Ovary (tissue), 7 donors: ENCODE measurements at regions not wholly inside any gene's neighbourhood (a gene's known extent, or its start where the extent isn't known, plus 50 kb on each side); places are given as distances from the start of the nearest gene placed in this dataset.

Experiments used
- DNase-seq, 5 donors: peaks; one replicate each; pipeline ENCODE4 v3.0.0-alpha.2; 2019 to 2020
- H3K27ac ChIP-seq, 2 donors: fragments of 200-600 bp; one replicate each; pipeline versions ENCODE4 v1.5.1 to v1.8.0; 2019 to 2022
- H3K27me3 ChIP-seq: fragments of 200-600 bp; one replicate; pipeline ENCODE4 v1.8.0; 2022
- H3K36me3 ChIP-seq: fragments of 200-600 bp; sonication (generic); one replicate; pipeline ENCODE4 v1.5.1; 2019
- H3K4me1 ChIP-seq: one replicate; pipeline ENCODE4 v1.8.1; 2013; ENCODE audit warnings: mild to moderate bottlenecking, moderate library complexity; ENCODE audit not compliant: insufficient read depth
- H3K4me3 ChIP-seq: fragments of 200-600 bp; sonication (generic); one replicate; pipeline ENCODE4 v1.5.1; 2017
- H3K9me3 ChIP-seq, 2 donors: fragments of 200-600 bp in 1 of 2; sonication (generic) in 1 of 2; one replicate each; pipeline versions ENCODE4 v1.5.1 to v1.8.1; 2013 to 2019; ENCODE audit warnings: mild to moderate bottlenecking in 1 of 2, moderate library complexity in 1 of 2
- EP300 ChIP-seq: sonication (generic); formaldehyde crosslinking; IDR thresholded peaks from one replicate; pipeline ENCODE4 v1.6.1; 2017; ENCODE audit warnings: antibody characterized with exemption
- POLR2A ChIP-seq: fragments of 450-650 bp; IDR thresholded peaks from one replicate; pipeline ENCODE4 v1.6.1; 2017; ENCODE audit warnings: antibody characterized with exemption, mild to moderate bottlenecking, moderate library complexity
- WGBS, 3 donors: extraction: QIAGEN DNeasy Blood & Tissue Kit in 1 of 3; methylation state at CpG; one replicate each; pipeline versions ENCODE4 v1.1.5 to v1.1.7; 2013 to 2017; 5-methylcytosine and 5-hydroxymethylcytosine counted together
- intact Hi-C, 4 donors: fragments of 100-400 bp; cut with DNase I; formaldehyde crosslinking; loops; one replicate each; pipeline versions ENCODE4 v1.11.0 to v1.15.1; 2022 to 2023
- TF ChIP-seq, protein P1 (sequence below), 3 donors: fragments of 450-650 bp in 2 of 3; fragments of 200-600 bp in 1 of 3; IDR thresholded peaks; one replicate each; pipeline versions ENCODE4 v1.5.1 to v1.8.0; 2016 to 2022; ENCODE audit warnings: antibody characterized with exemption in 3 of 3, mild to moderate bottlenecking in 1 of 3
- donor health status: DM: no; HTN: no; CAD: no; lungs with moderate emphysema.
- donor health status: DM: no; HTN: no; CAD: no.
- donor health status: Bipolar disorder and iron deficiency.
- donor health status: DM: no; HTN: no; CAD: no.
- donor health status: DM: yes; HTN: yes; CAD: no.

DNA sequence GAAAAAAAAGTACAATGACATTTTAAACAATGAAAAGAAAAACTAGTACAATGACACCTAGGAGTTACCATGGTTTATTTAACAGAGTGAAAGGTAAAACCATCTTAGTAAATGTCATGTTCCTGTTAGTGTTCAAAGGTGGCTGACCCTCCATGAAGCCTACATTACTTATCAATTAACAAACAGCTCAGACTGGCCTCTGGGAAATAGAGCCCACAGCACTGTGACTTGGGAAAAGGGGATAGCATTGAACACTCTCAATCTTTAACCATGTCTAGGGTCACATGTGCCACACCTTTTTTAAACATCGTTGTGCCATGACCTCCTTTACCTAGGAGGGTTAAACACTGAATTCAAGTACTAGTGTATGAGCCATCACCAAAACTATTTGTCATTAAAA is 106.3 kb upstream of the SOX5 start:
- Histone ChIP-seq H3K36me3 (no peaks in the 10 kb centered on the region), H3K27me3 (no peaks in the 10 kb centered on the region), H3K4me1 (no peaks in the 10 kb centered on the region), H3K9me3 (no peaks in the 10 kb centered on the region), H3K4me3 (no peak overlapping the region), H3K27ac (no peak overlapping the region)
- intact Hi-C loops, result no loop called here
- 88 to 91% (median 89%) methylated on average over 1 of the region's 1 CpG for WGBS, 3 donors
- no peak for DNase-seq
- TF ChIP-seq EP300 (no peak), POLR2A (no peak)
- TF ChIP-seq, protein P1, sequence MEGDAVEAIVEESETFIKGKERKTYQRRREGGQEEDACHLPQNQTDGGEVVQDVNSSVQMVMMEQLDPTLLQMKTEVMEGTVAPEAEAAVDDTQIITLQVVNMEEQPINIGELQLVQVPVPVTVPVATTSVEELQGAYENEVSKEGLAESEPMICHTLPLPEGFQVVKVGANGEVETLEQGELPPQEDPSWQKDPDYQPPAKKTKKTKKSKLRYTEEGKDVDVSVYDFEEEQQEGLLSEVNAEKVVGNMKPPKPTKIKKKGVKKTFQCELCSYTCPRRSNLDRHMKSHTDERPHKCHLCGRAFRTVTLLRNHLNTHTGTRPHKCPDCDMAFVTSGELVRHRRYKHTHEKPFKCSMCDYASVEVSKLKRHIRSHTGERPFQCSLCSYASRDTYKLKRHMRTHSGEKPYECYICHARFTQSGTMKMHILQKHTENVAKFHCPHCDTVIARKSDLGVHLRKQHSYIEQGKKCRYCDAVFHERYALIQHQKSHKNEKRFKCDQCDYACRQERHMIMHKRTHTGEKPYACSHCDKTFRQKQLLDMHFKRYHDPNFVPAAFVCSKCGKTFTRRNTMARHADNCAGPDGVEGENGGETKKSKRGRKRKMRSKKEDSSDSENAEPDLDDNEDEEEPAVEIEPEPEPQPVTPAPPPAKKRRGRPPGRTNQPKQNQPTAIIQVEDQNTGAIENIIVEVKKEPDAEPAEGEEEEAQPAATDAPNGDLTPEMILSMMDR (IDR thresholded peaks at IDR 0.05), result no peak

DNA sequence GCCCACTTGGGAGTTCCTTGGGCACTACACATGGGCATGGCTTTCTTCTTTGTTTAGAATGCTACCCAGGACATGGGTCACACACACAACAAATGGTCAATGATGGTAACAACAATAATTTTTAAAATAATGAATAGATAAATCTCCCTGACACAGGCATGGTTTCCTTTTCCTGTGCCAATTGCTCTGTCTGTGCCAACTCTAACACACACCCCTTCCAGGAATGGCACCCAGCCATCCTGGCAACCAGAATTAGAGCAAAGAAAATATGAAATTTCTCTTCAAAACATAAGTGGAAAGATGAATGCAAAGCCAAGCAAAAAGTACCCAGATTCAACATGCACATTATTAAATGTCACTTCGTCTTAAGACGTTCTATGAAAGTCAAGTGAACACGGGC is 104.9 kb upstream of the SOX5 start:
- DNase-seq, result no peak
- Histone ChIP-seq H3K27me3 (no peaks in the 10 kb centered on the region), H3K9me3 (no peaks in the 10 kb centered on the region), H3K36me3 (no peaks in the 10 kb centered on the region), H3K4me1 (no peaks in the 10 kb centered on the region), H3K27ac (no peak overlapping the region), H3K4me3 (no peak overlapping the region)
- 72 to 93% (median 92%) methylated on average over 3 of the region's 3 CpGs for WGBS, 3 donors
- intact Hi-C loops, result no loop called here
- TF ChIP-seq, protein P1 (IDR thresholded peaks at IDR 0.05), result no peak
- TF ChIP-seq POLR2A, result no peak
- no peak for TF ChIP-seq EP300

DNA sequence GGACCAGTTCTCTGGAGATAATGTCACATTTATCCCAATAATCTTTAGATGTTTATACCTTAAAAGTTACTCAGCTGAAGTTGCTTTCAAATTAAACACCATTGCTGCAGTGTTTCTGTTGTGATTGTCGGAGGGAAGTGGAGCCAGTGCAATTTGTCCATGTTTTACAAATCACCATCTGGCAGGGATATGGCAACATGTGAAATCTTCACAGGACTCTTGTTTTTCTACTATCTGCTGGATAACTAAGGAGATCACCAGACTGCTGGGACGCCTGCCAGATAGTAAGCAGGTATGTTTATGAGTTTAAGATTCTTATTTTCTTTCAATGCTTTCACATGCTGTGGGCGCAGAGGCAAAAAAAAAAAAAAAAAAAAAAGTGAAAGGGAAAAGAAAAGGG is 100.3 kb upstream of the SOX5 start:
- H3K27me3 ChIP-seq, result no peaks in the 10 kb centered on the region
- H3K9me3 ChIP-seq, result no peaks in the 10 kb centered on the region
- DNase-seq, result no peak
- TF ChIP-seq EP300 (no peak), POLR2A (no peak)
- TF ChIP-seq, protein P1 (IDR thresholded peaks at IDR 0.05), result no peak
- H3K36me3 ChIP-seq, result no peaks in the 10 kb centered on the region
- H3K4me3 ChIP-seq, result no peak overlapping the region
- intact Hi-C loops, result loop anchor here in 1 of 4 donors (5.0 kb wide), 1 partner anchor 313 kb away; no protein-coding TSS in a partner anchor
- no peaks in the 10 kb centered on the region for H3K4me1 ChIP-seq
- 72 to 75% (median 73%) methylated on average over 3 of the region's 3 CpGs for WGBS, 3 donors
- no peak overlapping the region for H3K27ac ChIP-seq

DNA sequence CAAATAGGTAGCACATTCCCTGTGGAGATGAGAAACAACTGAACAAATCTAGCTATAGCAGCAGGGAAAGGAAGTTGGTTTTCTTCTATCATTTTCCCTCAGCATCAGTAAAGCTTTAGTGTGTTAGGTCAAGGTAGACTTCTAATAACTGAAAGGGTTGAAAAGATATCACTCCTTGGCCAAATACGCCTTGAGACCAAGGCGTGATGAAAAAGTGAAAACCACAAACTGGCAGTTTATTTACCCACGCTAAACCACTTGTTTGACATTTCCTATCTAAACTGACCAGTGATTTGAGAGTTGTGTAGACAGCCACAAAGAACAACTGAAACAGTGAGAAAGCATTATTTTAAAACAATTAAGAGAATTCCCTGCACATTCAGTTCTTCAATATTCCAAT is 99.6 kb upstream of the SOX5 start:
- Histone ChIP-seq H3K9me3 (no peaks in the 10 kb centered on the region), H3K27ac (no peak overlapping the region), H3K36me3 (no peaks in the 10 kb centered on the region), H3K4me1 (no peaks in the 10 kb centered on the region), H3K4me3 (no peak overlapping the region), H3K27me3 (no peaks in the 10 kb centered on the region)
- no peak for DNase-seq
- intact Hi-C loops, result loop anchor here in 1 of 4 donors (5.0 kb wide), 1 partner anchor 313 kb away; no protein-coding TSS in a partner anchor
- TF ChIP-seq, protein P1 (IDR thresholded peaks at IDR 0.05), result no peak
- no peak for TF ChIP-seq POLR2A
- TF ChIP-seq EP300, result no peak
- 87 to 96% (median 92%) methylated on average over 3 of the region's 3 CpGs for WGBS, 3 donors

DNA sequence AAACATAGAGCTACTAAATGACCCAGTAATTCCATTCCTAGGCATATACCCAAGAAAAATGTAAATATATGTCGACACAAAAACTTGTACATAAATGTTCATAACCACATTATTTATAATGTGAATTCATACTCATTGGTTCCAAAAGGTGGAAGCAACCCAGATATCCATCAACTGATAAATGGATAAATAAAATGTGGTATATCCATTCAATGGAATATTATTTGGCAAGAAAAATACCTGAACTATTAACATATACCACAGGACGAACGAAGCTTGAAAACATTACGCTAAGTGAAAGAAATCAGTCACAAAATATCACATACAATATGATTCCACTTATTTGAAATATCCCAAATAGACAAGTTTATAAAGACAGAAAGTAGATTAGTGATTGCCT is 99.0 kb upstream of the SOX5 start:
- Histone ChIP-seq H3K4me3 (no peak overlapping the region), H3K27me3 (no peaks in the 10 kb centered on the region), H3K9me3 (no peaks in the 10 kb centered on the region), H3K36me3 (no peaks in the 10 kb centered on the region), H3K4me1 (no peaks in the 10 kb centered on the region), H3K27ac (no peak overlapping the region)
- WGBS, 3 donors, result 96 to 97% (median 97%) methylated on average over 4 of the region's 4 CpGs
- intact Hi-C loops, result loop anchor here in 1 of 4 donors (5.0 kb wide), 1 partner anchor 314 kb away; no protein-coding TSS in a partner anchor
- no peak for TF ChIP-seq EP300
- TF ChIP-seq POLR2A, result no peak
- TF ChIP-seq, protein P1 (IDR thresholded peaks at IDR 0.05), result no peak
- DNase-seq, result no peak
